ENCODE measurements at regions not wholly inside any gene's neighbourhood (a gene's known extent, or its start where the extent isn't known, plus 50 kb on each side); places are given as distances from the start of the nearest gene placed in this dataset.

- peak; percentile 88 for DNase-seq
Observed at GRCh38 chr17:63349478-63350000, 96.6 kb downstream of the CYB561 start.

GRCh38 chr17:63350364-63350763, 95.7 kb downstream of the CYB561 start:
- no peak for DNase-seq

GRCh38 chr17:63354256-63354655, 91.8 kb downstream of the CYB561 start:
- no peak for DNase-seq

GRCh38 chr17:63356337-63356757, 89.8 kb downstream of the CYB561 start:
- peak; percentile 94 for DNase-seq

- peak; percentile 87 for DNase-seq
Observed at GRCh38 chr17:63358111-63358839, 87.8 kb downstream of the CYB561 start.

GRCh38 chr17:63358956-63359355, 87.2 kb downstream of the CYB561 start:
- no peak for DNase-seq

GRCh38 chr17:63361182-63361581, 84.9 kb downstream of the CYB561 start:
- no peak for DNase-seq

GRCh38 chr17:63362115-63362514, 84.0 kb downstream of the CYB561 start:
- no peak for DNase-seq

- DNase-seq, result no peak
Observed at GRCh38 chr17:63364387-63364786, 81.7 kb downstream of the CYB561 start.

GRCh38 chr17:63364944-63365343, 81.2 kb downstream of the CYB561 start:
- no peak for DNase-seq

GRCh38 chr17:63365366-63366240, 80.5 kb downstream of the CYB561 start:
- DNase-seq, result peak; percentile 77

- DNase-seq, result no peak
Observed at GRCh38 chr17:63366241-63366566, 79.9 kb downstream of the CYB561 start.

GRCh38 chr17:63369233-63369632, 76.9 kb downstream of the CYB561 start:
- DNase-seq, result peak; percentile 76

- DNase-seq, result no peak
Observed at GRCh38 chr17:63370696-63371095, 75.4 kb downstream of the CYB561 start.

- no peak for DNase-seq
Observed at GRCh38 chr17:63376949-63377348, 69.2 kb downstream of the CYB561 start.

GRCh38 chr17:63378411-63379375, 67.4 kb downstream of the CYB561 start:
- DNase-seq, result no peak

GRCh38 chr17:63379636-63380035, 66.5 kb downstream of the CYB561 start:
- no peak for DNase-seq

- DNase-seq, result peak; percentile 62
Observed at GRCh38 chr17:63381101-63381729, 64.9 kb downstream of the CYB561 start.

- DNase-seq, result peak; percentile 31
Observed at GRCh38 chr17:63382136-63382535, 64.0 kb downstream of the CYB561 start.
